LoVo (cell line): ENCODE measurements at regions not wholly inside any gene's neighbourhood (a gene's known extent, or its start where the extent isn't known, plus 50 kb on each side); places are given as distances from the start of the nearest gene placed in this dataset.
A peak's percentile ranks its signal among the peaks of the same experiment; 100 is the strongest.
"Not testable (repeated sequence)": the region's sequence is repeated elsewhere in the genome, so short reads cannot be mapped to it uniquely, and the experiment has no call there.

Experiments
- DNase-seq: peaks from one replicate; pipeline ENCODE4 v3.0.0-alpha.2; 2016; ENCODE audit warnings: low spot score

GRCh38 chr14:50018201-50018932, 98.0 kb downstream of the VCPKMT start:
- peak; percentile 55 for DNase-seq

- DNase-seq: no peak
Observed at GRCh38 chr14:50018933-50019210, 97.5 kb downstream of the VCPKMT start.

GRCh38 chr14:50020184-50020583, 96.2 kb downstream of the VCPKMT start:
- DNase-seq: no peak

- no peak for DNase-seq
Observed at GRCh38 chr14:50020799-50021198, 95.6 kb downstream of the VCPKMT start.

- DNase-seq: no peak
Observed at GRCh38 chr14:50021261-50022031, 94.9 kb downstream of the VCPKMT start.

DNA sequence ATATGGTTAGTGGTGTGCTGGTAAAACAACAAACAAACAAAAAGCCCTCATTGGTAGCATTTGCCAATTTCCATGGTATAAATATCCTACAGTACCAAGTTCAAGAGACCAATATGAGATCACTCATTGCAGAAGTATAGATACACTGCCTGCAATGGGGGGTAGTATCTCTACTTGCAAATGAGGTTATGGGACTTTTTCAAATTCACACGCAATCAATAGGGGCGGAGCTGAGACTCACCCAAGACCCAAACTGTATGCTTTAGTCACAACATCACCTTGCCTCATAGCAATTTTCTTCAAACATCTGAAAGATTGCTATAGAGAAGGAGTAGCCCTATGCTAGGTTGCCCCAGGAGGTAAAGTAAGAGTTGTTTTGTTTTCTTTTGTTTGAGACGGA, 93.7 kb downstream of the VCPKMT start:
- DNase-seq: no peak

DNA sequence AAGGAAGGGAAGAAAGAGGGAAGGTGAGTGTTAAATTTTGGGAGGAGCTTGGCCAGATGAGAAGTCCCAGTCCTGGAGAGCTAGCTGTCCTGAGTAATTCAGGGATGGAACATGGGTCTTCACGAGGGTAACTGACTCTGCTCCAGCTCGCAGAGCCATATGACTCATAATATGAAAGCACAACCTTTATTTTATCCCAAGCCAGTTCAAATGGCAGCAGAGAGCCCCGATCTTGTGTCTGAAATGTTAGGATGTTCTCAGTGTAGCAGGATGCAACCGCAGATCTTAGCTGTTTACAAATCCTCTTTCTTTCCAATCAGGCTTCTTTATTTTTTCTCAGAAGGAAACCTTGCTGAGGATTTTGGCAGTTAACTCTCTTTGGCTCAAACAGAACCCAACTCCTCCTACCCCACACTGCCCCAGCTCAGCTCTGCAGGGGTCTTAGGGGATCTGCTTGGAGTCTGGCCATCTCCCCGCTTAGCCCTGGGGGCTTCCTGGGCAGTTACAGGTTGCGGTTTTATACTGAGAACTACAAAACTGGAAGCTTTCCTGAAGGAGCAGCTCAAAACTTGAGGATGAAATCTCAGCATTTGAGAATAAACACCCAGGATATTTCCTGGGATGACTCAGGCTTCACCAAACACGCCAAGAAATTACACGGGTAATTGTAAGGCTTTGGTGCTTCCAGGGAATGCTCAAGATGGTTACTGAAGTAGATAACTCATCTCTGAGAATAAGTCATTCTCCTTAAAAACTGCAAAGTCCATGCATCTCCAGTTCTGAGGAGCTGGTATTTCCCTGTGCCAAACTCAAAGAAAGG, 92.5 kb downstream of the VCPKMT start:
- no peak for DNase-seq

GRCh38 chr14:50025073-50025472, 91.3 kb downstream of the VCPKMT start:
- DNase-seq: no peak

GRCh38 chr14:50025776-50026175, 90.6 kb downstream of the VCPKMT start:
- DNase-seq: peak; percentile 81

GRCh38 chr14:50026396-50026795, 90.0 kb downstream of the VCPKMT start:
- DNase-seq: no peak

DNA sequence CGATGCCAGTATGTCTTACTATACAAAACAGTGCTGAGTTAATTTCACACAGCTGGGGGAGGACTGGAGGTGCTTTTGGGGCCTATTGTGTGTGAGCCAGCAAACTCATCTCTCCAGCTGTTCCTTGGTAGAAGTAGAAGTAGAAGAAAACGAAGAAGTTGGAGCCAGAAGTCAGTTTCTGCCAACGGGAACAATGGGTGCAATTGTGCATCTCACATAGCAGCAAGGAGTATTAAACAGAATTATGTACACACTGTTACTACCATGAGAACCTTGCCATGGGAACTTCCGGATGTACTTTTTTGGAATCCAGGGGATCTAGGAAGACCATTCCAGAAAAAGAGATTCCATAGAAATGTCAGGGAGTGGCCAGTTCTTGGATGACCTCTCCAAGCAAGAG, 88.6 kb downstream of the VCPKMT start:
- no peak for DNase-seq

GRCh38 chr14:50028458-50028857, 87.9 kb downstream of the VCPKMT start:
- DNase-seq: no peak

DNA sequence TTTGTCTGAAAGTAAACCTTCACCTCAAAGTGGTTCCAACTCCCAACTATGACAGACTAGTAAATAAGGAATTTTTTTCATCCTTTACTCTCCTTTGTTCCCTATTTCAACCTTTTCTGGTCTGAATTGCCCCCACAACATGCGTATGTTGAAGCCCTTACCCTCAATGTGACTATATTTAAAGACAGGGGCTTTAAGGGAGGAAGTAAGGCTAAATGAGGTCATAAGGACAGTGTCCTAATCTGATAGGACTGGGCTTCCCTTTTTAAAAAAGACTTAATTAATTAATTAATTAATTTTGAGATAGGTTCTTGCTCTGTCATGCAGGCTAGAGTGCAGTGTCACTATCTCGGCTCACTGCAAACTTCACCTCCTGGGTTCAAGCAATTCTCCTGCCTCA, 86.3 kb downstream of the VCPKMT start:
- no peak for DNase-seq

GRCh38 chr14:50030911-50031310, 85.5 kb downstream of the VCPKMT start:
- not testable (repeated sequence) for DNase-seq

DNA sequence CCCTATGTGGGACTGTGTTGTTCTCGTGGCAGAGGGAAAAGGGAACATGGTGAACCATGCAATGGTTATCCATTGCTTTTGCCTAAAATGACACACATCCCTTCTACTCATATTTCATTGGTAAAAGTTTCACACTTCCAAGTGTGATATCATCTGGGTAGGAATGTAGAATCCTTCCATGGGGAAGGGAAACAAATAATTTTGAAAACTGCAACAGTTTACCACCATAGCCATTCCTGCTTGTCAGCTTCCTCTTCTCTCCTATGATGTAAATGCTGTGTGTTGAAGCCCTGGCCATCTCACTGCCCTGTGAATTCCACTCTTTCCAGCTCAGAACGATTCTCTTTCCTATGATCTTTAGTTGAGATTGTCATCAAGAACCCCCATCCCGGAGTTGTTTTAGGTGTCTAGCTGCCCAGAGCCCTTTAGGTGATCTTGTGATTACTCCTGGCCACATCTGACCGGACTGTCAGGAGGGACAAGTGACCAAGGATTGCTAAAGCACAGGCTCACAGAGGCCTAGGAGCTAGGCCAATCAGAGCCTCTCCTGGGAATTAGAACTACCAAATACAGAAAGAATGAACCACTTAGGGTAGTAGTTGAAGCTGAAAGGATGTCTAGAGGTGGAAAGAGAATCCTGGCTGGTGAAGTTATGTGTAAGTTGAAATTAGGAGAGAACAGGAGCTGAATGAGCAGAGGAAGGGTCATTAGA, 84.6 kb downstream of the VCPKMT start:
- no peak for DNase-seq

DNA sequence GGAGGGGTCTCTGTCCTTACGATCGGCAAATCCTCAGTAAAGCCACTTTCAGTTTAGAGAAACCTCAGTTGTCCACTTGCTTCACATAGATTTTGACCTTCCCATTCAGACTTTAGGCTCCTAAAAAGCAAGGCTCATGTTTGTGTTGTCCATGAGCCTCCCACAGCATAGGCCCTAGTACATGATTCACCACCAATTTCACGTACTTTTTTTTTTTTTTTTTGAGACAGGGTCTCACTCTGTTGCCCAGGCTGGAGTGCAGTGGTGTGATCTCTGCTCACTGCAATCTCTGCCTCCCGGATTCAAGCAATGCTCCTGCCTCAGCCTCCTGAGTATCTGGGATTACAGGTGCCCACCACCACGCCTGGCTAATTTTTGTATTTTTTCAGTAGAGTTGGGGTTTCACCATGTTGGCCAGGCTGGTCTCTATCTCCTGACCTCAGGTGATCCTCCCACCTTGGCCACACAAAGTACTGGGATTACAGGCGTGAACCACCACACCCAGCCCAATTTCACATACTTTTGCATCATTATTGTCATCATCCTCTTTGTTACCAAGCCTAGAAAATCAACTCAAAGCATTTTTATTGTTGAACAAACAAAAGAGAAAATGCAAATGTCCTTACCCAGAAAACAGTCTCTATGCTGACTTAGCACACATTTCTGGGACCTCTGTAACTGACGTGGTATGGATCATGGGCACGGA, 83.8 kb downstream of the VCPKMT start:
- not testable (repeated sequence) for DNase-seq

DNA sequence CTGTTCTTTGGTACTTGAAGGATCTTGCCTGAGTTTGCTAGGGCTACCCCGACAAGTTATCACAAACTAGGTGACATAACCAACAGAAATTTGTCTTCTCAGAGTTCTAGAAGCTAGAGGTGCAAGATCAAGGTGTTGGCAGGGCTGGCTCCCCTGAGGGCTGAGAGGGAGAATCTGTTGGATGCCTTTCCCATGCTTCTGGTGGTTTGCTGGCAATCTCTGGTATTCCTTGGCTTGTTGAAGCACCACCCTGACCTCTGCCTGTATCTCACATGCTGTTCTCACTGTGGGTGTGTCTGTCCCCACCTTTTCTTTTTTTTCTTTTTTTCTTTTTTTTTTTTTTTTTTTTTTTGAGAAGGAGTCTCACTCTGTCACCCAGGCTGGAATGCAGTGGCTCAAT, 81.2 kb downstream of the VCPKMT start:
- DNase-seq: peak; percentile 54

- no peak for DNase-seq
Observed at GRCh38 chr14:50036211-50036610, 80.2 kb downstream of the VCPKMT start.

DNA sequence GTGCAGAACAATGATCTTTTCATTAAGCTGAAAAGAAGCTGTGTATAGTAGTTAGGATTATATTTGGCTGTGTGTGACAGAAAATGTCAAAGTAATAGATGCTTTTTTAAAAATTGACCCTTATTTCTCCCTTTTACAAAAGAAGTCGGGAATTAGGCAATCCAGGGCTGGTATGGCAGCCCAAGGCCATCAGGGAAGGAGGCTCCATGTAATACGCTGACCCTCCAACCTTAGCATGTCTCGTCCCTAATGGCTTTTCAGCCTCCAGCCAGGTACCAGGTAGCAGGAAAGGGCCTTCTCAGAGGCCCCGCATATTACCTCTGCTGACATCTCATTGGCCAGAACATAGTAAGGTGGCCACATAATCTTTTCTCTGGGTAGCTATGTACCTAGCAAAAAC, 79.7 kb downstream of the VCPKMT start:
- no peak for DNase-seq

DNA sequence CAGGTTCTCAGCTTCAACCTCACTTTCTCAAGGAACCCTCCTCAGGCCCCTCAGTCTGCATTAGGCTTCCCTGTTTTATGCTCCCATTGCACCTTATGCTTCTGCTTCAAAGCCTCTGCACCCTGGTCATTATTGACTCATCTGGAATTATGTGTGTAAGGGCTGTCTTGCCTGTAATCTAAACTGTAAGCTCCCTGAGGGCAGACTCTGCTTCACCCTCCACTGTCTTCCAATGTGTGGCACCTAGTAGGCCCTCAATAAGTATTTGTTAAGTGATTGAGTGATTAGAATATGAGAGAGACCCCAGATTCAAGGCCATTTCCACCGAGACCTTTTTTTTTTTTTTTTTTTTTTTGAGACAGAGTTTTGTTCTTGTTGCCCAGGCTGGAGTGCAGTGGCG, 79.1 kb downstream of the VCPKMT start:
- no peak for DNase-seq

DNA sequence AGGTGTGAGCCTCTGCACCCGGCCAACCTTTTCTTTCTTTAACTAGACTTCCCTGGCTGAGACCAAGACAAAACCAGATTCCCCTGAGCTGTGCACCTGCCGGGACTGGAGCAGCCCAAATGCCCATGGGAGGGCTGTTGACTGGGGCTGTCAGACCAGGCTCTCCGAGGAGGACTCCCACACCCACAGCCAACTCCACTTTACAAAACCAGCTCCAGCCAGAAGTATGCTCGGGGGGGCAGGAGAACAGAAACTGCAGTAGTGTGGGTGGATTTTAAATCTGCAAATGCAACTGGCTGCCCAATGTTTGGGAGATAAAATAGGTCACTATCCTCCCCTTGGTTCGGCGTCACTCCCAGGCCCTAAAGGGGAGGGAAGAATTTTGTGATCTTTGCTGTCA, 78.5 kb downstream of the VCPKMT start:
- DNase-seq: no peak
